DOHH2 (cell line): ENCODE measurements at regions not wholly inside any gene's neighbourhood (a gene's known extent, or its start where the extent isn't known, plus 50 kb on each side); places are given as distances from the start of the nearest gene placed in this dataset.

ENCODE experiments used
- H3F3A ChIP-seq: fragments of 200-600 bp; sonication (generic), shearing (Covaris generic); 2 replicates; pipeline ENCODE4 v1.6.0; 2016; ENCODE audit warnings: antibody characterized with exemption, mild to moderate bottlenecking; ENCODE audit not compliant: control insufficient read depth, insufficient read depth
- H3K27ac ChIP-seq: fragments of 200-600 bp; sonication (generic); 2 replicates; pipeline ENCODE4 v1.5.1; 2014; ENCODE audit warnings: low read depth, mild to moderate bottlenecking, low read length, moderate library complexity
- H3K27me3 ChIP-seq: fragments of 200-600 bp; sonication (generic); 2 replicates; pipeline ENCODE4 v1.6.1; 2014; ENCODE audit warnings: mild to moderate bottlenecking, low read length, mixed read lengths; ENCODE audit not compliant: control insufficient read depth
- H3K36me3 ChIP-seq: fragments of 200-600 bp; sonication (generic); 2 replicates; pipeline ENCODE4 v1.6.1; 2014; ENCODE audit warnings: mild to moderate bottlenecking, low read length, moderate library complexity, mixed read lengths; ENCODE audit not compliant: control insufficient read depth
- H3K4me1 ChIP-seq: fragments of 200-600 bp; sonication (generic); 2 replicates; pipeline ENCODE4 v1.6.1; 2014; ENCODE audit warnings: mild to moderate bottlenecking, low read length, mixed read lengths; ENCODE audit not compliant: control insufficient read depth
- H3K4me2 ChIP-seq: fragments of 200-600 bp; sonication (generic); 2 replicates; pipeline ENCODE4 v1.6.0; 2014; ENCODE audit warnings: mild to moderate bottlenecking, low read length, moderate library complexity
- H3K4me3 ChIP-seq: fragments of 200-600 bp; sonication (generic); 2 replicates; pipeline ENCODE4 v1.5.1; 2014; ENCODE audit warnings: mild to moderate bottlenecking, low read length, mixed read lengths
- H3K79me2 ChIP-seq: fragments of 200-600 bp; sonication (generic); 2 replicates; pipeline ENCODE4 v1.6.1; 2014; ENCODE audit warnings: mild to moderate bottlenecking, low read length, mixed read lengths; ENCODE audit not compliant: control insufficient read depth
- H3K9me2 ChIP-seq: fragments of 200-600 bp; sonication (generic); replicated peaks from 2 replicates; pipeline ENCODE4 v1.6.1; 2014; ENCODE audit warnings: mild to moderate bottlenecking, low read length, mixed read lengths; ENCODE audit not compliant: control insufficient read depth
- H3K9me3 ChIP-seq: fragments of 200-600 bp; sonication (generic); 2 replicates; pipeline ENCODE4 v1.6.1; 2014; ENCODE audit warnings: antibody characterized with exemption, low read length, mixed read lengths; ENCODE audit not compliant: control insufficient read depth, insufficient read depth
- H4K20me1 ChIP-seq: fragments of 200-600 bp; sonication (generic); 2 replicates; pipeline ENCODE4 v1.6.0; 2014; ENCODE audit warnings: low read depth, mild to moderate bottlenecking, antibody characterized with exemption, low read length, moderate library complexity; ENCODE audit not compliant: control insufficient read depth, insufficient read depth
- EZH2phosphoT487 ChIP-seq: fragments of 200-600 bp; sonication (generic); IDR thresholded peaks from 2 replicates; pipeline ENCODE4 v1.6.1; 2017; ENCODE audit warnings: borderline replicate concordance, mild to moderate bottlenecking, antibody characterized with exemption, low read length, moderate library complexity, mixed read lengths
- TF ChIP-seq, protein P1 (sequence below): fragments of 200-600 bp; sonication (generic); IDR thresholded peaks from one replicate; pipeline ENCODE4 v1.5.1; 2014; ENCODE audit warnings: antibody characterized with exemption, mild to moderate bottlenecking, low read depth, low read length; ENCODE audit not compliant: poor library complexity, severe bottlenecking

DNA sequence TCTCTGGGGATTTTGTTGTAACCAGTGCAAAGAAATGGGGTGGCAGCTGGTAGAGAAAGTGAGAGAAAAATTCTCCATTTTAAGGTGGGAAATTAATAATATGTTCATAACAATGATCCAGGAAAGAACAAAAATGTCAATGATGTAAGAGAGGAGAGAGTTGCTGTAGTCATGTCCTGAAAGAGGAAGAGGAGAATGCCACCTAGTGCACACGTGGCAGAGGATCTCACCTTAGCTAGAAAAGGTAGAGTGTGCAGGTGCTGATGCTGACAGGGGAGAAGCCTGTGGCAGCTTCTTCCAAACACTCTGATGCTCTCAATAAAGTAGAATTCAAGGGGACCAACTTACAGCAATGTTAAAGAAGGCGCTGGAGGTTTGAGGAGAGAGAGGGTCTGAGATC is 282.9 kb upstream of the PKDCC start:
- no peaks in the 10 kb centered on the region for H3K4me1 ChIP-seq
- TF ChIP-seq EZH2phosphoT487: no peak
- TF ChIP-seq, protein P1, sequence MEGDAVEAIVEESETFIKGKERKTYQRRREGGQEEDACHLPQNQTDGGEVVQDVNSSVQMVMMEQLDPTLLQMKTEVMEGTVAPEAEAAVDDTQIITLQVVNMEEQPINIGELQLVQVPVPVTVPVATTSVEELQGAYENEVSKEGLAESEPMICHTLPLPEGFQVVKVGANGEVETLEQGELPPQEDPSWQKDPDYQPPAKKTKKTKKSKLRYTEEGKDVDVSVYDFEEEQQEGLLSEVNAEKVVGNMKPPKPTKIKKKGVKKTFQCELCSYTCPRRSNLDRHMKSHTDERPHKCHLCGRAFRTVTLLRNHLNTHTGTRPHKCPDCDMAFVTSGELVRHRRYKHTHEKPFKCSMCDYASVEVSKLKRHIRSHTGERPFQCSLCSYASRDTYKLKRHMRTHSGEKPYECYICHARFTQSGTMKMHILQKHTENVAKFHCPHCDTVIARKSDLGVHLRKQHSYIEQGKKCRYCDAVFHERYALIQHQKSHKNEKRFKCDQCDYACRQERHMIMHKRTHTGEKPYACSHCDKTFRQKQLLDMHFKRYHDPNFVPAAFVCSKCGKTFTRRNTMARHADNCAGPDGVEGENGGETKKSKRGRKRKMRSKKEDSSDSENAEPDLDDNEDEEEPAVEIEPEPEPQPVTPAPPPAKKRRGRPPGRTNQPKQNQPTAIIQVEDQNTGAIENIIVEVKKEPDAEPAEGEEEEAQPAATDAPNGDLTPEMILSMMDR: no peak
- H4K20me1 ChIP-seq: no peaks in the 10 kb centered on the region
- no peaks in the 10 kb centered on the region for H3K27me3 ChIP-seq
- H3K27ac ChIP-seq: no peak overlapping the region
- no peak overlapping the region for H3K4me2 ChIP-seq
- no peaks in the 10 kb centered on the region for H3F3A ChIP-seq
- no peaks in the 10 kb centered on the region for H3K36me3 ChIP-seq
- no peaks in the 10 kb centered on the region for H3K79me2 ChIP-seq
- no peaks in the 10 kb centered on the region for H3K9me2 ChIP-seq
- no peak overlapping the region for H3K4me3 ChIP-seq
- no peaks in the 10 kb centered on the region for H3K9me3 ChIP-seq

DNA sequence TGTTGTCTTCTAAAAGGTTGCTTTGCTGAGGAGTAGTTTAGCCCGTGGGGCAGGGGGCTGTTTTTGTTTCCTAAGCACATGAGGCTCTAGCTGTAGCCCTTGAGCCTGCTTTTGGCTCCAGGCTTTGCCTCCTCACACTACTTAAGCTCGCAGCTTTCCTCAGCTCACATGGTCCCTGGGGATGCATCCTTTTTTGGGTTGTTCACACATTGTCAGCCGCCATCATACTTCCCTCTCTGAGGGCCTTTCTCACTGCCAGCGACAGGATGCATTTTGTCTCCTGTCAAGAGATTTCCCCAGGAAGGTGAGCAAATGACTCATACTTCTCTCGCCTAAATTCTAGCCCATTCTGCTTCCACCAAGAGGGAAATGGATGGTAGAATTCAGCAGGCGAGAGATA is 279.5 kb upstream of the PKDCC start:
- no peak for TF ChIP-seq EZH2phosphoT487
- TF ChIP-seq, protein P1: no peak
- H3K27ac ChIP-seq: no peak overlapping the region
- H3K9me3 ChIP-seq: no peaks in the 10 kb centered on the region
- no peaks in the 10 kb centered on the region for H3F3A ChIP-seq
- no peaks in the 10 kb centered on the region for H3K36me3 ChIP-seq
- no peaks in the 10 kb centered on the region for H3K79me2 ChIP-seq
- no peaks in the 10 kb centered on the region for H3K9me2 ChIP-seq
- H4K20me1 ChIP-seq: no peaks in the 10 kb centered on the region
- H3K4me3 ChIP-seq: no peak overlapping the region
- H3K27me3 ChIP-seq: no peaks in the 10 kb centered on the region
- no peaks in the 10 kb centered on the region for H3K4me1 ChIP-seq
- H3K4me2 ChIP-seq: no peak overlapping the region

DNA sequence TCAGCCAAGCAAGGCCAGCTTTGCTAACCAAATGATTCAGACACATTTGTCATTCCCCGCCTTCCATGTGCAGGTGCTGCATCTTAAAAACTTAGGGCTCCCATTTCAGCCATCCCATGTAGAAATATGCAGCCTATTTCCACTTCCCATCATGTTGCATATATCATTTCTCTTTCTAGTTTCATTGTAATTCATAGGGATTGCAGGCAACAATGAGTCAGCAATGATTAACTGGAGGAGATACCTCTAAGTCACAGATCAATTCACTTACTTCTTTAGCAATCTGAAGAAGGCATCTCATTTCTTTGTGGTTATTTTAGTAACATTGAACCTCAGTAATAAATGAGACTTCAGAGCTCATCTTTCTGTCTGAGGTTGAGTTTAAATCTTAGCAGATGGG is 276.1 kb upstream of the PKDCC start:
- Histone ChIP-seq H3K79me2 (no peaks in the 10 kb centered on the region), H3K9me2 (no peaks in the 10 kb centered on the region), H3F3A (no peaks in the 10 kb centered on the region), H3K27ac (no peak overlapping the region), H3K36me3 (no peaks in the 10 kb centered on the region), H3K9me3 (no peaks in the 10 kb centered on the region), H3K4me1 (no peaks in the 10 kb centered on the region), H3K4me2 (no peak overlapping the region), H4K20me1 (no peaks in the 10 kb centered on the region), H3K4me3 (no peak overlapping the region), H3K27me3 (no peaks in the 10 kb centered on the region)
- no peak for TF ChIP-seq EZH2phosphoT487
- TF ChIP-seq, protein P1: no peak

DNA sequence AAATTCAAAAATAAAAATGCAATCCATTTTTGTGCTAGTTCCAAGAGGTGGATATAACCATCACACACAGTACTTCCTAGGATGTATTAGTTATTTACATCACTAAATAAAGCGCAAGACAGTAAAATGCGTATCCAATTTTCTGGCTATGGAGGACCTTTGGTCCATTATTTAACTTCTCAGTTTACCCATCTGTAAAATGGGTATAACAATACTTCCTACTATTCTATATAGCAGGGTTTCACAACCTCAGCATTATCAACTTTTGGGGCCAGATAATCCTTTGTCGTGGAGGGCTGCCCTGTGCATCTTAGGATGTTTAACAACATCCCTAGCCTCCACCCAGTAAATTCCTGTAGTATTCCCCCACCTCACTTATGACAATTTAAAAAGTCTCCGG is 275.1 kb upstream of the PKDCC start:
- no peaks in the 10 kb centered on the region for H3K79me2 ChIP-seq
- peaks cover 4% of the 10 kb centered on the region; the same call in 1 of the 2 replicates for H3K27me3 ChIP-seq
- no peaks in the 10 kb centered on the region for H4K20me1 ChIP-seq
- no peak overlapping the region for H3K4me2 ChIP-seq
- H3K36me3 ChIP-seq: no peaks in the 10 kb centered on the region
- H3K4me1 ChIP-seq: no peaks in the 10 kb centered on the region
- no peaks in the 10 kb centered on the region for H3K9me3 ChIP-seq
- no peak overlapping the region for H3K27ac ChIP-seq
- no peaks in the 10 kb centered on the region for H3K9me2 ChIP-seq
- TF ChIP-seq, protein P1: no peak
- H3F3A ChIP-seq: no peaks in the 10 kb centered on the region
- no peak overlapping the region for H3K4me3 ChIP-seq
